ENCODE measurements at regions not wholly inside any gene's neighbourhood (a gene's known extent, or its start where the extent isn't known, plus 50 kb on each side); places are given as distances from the start of the nearest gene placed in this dataset.

GRCh38 chr2:185306119-185306518 lies 432.5 kb upstream of the FSIP2 start:
- H3K9me3 ChIP-seq: no peaks in the 10 kb centered on the region
- no peaks in the 10 kb centered on the region for H3K36me3 ChIP-seq (replicated peaks in 1 of 2; ENCODE audit: control insufficient read depth in 1 of 2, insufficient read depth in 2 of 2, low read length in 1 of 2)
- no peaks in the 10 kb centered on the region for H3K79me2 ChIP-seq (ENCODE audit: insufficient read depth)
- no peak overlapping the region for H3K4me2 ChIP-seq
- H3K9ac ChIP-seq: no peak overlapping the region
- H3K27ac ChIP-seq (ENCODE audit: low read depth in 2 of 2, low read length in 1 of 2): no peak overlapping the region
- no peaks in the 10 kb centered on the region for H3K9me2 ChIP-seq
- TF ChIP-seq RAD21 (IDR thresholded peaks at IDR 0.05; ENCODE audit: low read length): no peak
- TF ChIP-seq FOXM1 (IDR thresholded peaks at IDR 0.05; ENCODE audit: low read depth): no peak
- TF ChIP-seq GATA2 (CRISPR knock-in tag; IDR thresholded peaks at IDR 0.05): no peak
- no peak for TF ChIP-seq CTCF (IDR thresholded peaks at IDR 0.05)
- TF ChIP-seq ZBTB33 (IDR thresholded peaks at IDR 0.05; ENCODE audit: borderline replicate concordance, low read depth): no peak
- TF ChIP-seq ELF1 (IDR thresholded peaks at IDR 0.05): no peak
- no peak for TF ChIP-seq CHD2 (IDR thresholded peaks at IDR 0.05; ENCODE audit: low read length, partially characterized antibody)
- TF ChIP-seq POLR2AphosphoS5 (IDR thresholded peaks at IDR 0.05; ENCODE audit: low read depth, low read length): no peak
- no peak for TF ChIP-seq TCF12 (IDR thresholded peaks at IDR 0.05)
- TF ChIP-seq REST (IDR thresholded peaks at IDR 0.05; ENCODE audit: low read depth, low read length): no peak
- no peak for TF ChIP-seq MEF2A (IDR thresholded peaks at IDR 0.05; ENCODE audit: borderline replicate concordance, low read depth)
- no peak for TF ChIP-seq GABPA (IDR thresholded peaks at IDR 0.05; ENCODE audit: low read depth)
- no peak for TF ChIP-seq TEAD4 (IDR thresholded peaks at IDR 0.05; ENCODE audit: borderline replicate concordance, insufficient read depth)
- no peak for TF ChIP-seq IRF3 (IDR thresholded peaks at IDR 0.05; ENCODE audit: low read depth, low read length)
- TF ChIP-seq MXI1 (IDR thresholded peaks at IDR 0.05; ENCODE audit: low read depth, low read length): no peak
- no peak for TF ChIP-seq FOSL2 (IDR thresholded peaks at IDR 0.05; ENCODE audit: borderline replicate concordance, low read depth)
- TF ChIP-seq RFX5 (IDR thresholded peaks at IDR 0.05; ENCODE audit: low read length): no peak
- TF ChIP-seq NRF1 (IDR thresholded peaks at IDR 0.05; ENCODE audit: low read depth, low read length): no peak
- H3K4me1 ChIP-seq (ENCODE audit: control insufficient read depth in 1 of 2, insufficient read depth in 2 of 2, low read depth in 1 of 2, low read length in 1 of 2): no peaks in the 10 kb centered on the region
- no peak overlapping the region for H3K4me3 ChIP-seq (ENCODE audit: low read depth in 2 of 2, low read length in 1 of 2)
- WGBS (ENCODE audit: low lambda C conversion rate): 60% methylated on average over 1 of the region's 1 CpG
- DNase-seq: no peak
- CTCF ChIA-PET: no interaction called here
- no peaks in the 10 kb centered on the region for H4K20me1 ChIP-seq (ENCODE audit: insufficient read depth)
- POLR2A ChIA-PET: no interaction called here
- no peaks in the 10 kb centered on the region for H3F3A ChIP-seq (replicated peaks; ENCODE audit: insufficient read depth)
- no peaks in the 10 kb centered on the region for H3K27me3 ChIP-seq (ENCODE audit: insufficient read depth)
- H2AFZ ChIP-seq (ENCODE audit: low read depth): no peak overlapping the region
